GM12874 (cell line): ENCODE measurements at regions not wholly inside any gene's neighbourhood (a gene's known extent, or its start where the extent isn't known, plus 50 kb on each side); places are given as distances from the start of the nearest gene placed in this dataset.

Source experiments
- CTCF ChIP-seq: IDR thresholded peaks from 2 replicates; pipeline ENCODE4 v1.5.1; 2011; ENCODE audit warnings: low read depth, mild to moderate bottlenecking, control low read depth, low read length, moderate library complexity; ENCODE audit not compliant: insufficient read depth

- TF ChIP-seq CTCF, result no peak
Observed at GRCh38 chr17:77313831-77314230, 173.1 kb downstream of the SEC14L1 start.

- no peak for TF ChIP-seq CTCF
Observed at GRCh38 chr17:77314601-77315000, 173.8 kb downstream of the SEC14L1 start.

- TF ChIP-seq CTCF, result no peak
Observed at GRCh38 chr17:77315010-77315409, 174.2 kb downstream of the SEC14L1 start.

- no peak for TF ChIP-seq CTCF
Observed at GRCh38 chr17:77315551-77316190, 174.9 kb downstream of the SEC14L1 start.

GRCh38 chr17:77316191-77316641 lies 175.4 kb downstream of the SEC14L1 start:
- TF ChIP-seq CTCF, result no peak

- no peak for TF ChIP-seq CTCF
Observed at GRCh38 chr17:77316651-77317050, 175.9 kb downstream of the SEC14L1 start.

- TF ChIP-seq CTCF, result no peak
Observed at GRCh38 chr17:77317091-77317750, 176.5 kb downstream of the SEC14L1 start.
